ENCODE measurements at regions not wholly inside any gene's neighbourhood (a gene's known extent, or its start where the extent isn't known, plus 50 kb on each side); places are given as distances from the start of the nearest gene placed in this dataset.
A peak's percentile ranks its signal among the peaks of the same experiment; 100 is the strongest.
"Not testable (repeated sequence)": the region's sequence is repeated elsewhere in the genome, so short reads cannot be mapped to it uniquely, and the experiment has no call there.

DNA sequence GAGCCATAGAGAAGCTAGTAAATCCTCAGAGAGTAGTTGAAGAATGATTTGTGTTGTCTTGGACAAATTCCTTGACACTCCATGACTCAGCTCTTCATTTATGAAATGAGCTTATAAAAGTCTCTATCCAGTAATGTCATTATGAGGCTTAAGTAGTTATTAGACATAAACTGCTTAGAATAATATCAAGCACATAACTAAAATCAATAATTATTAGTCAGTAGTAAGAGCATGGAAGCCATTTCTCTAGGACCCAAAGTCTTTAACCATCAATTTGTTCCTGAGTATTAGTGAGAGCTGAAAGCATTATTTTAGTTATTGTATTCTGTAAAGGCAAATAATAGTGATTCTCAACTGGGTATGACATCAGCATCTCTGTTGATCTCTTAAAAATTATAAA is 1140.2 kb downstream of the HACE1 start:
- no peak for TF ChIP-seq SMC3 (conservative IDR thresholded peaks at IDR 0.05; ENCODE audit: poor library complexity)
- TF ChIP-seq REST (IDR thresholded peaks at IDR 0.05; ENCODE audit: borderline replicate concordance): no peak
- TF ChIP-seq RAD21 (conservative IDR thresholded peaks at IDR 0.05): no peak
- TF ChIP-seq TAF1 (IDR thresholded peaks at IDR 0.05; ENCODE audit: low read depth): no peak
- TF ChIP-seq POLR2AphosphoS5 (IDR thresholded peaks at IDR 0.05): no peak
- no peak for TF ChIP-seq EP300 (conservative IDR thresholded peaks at IDR 0.05; ENCODE audit: poor library complexity, severe bottlenecking)
- no peak for TF ChIP-seq MXI1 (conservative IDR thresholded peaks at IDR 0.05; ENCODE audit: poor library complexity, severe bottlenecking)
- no peak for TF ChIP-seq CTCF (IDR thresholded peaks at IDR 0.05; ENCODE audit: poor library complexity, severe bottlenecking)

GRCh38 chr6:103715269-103715668 is 1144.5 kb downstream of the HACE1 start:
- H3K4me2 ChIP-seq (ENCODE audit: low read length): no peak overlapping the region
- TF ChIP-seq SMC3 (conservative IDR thresholded peaks at IDR 0.05; ENCODE audit: poor library complexity) (no peak), MXI1 (conservative IDR thresholded peaks at IDR 0.05; ENCODE audit: poor library complexity, severe bottlenecking) (no peak), EP300 (conservative IDR thresholded peaks at IDR 0.05; ENCODE audit: poor library complexity, severe bottlenecking) (no peak), CTCF (IDR thresholded peaks at IDR 0.05; ENCODE audit: poor library complexity, severe bottlenecking) (no peak), EZH2 (IDR thresholded peaks at IDR 0.05; ENCODE audit: borderline replicate concordance, insufficient read depth, low read length, poor library complexity, severe bottlenecking) (no peak), POLR2AphosphoS5 (IDR thresholded peaks at IDR 0.05) (no peak), REST (IDR thresholded peaks at IDR 0.05; ENCODE audit: borderline replicate concordance) (no peak), TAF1 (IDR thresholded peaks at IDR 0.05; ENCODE audit: low read depth) (no peak), RAD21 (conservative IDR thresholded peaks at IDR 0.05) (no peak)

More for the DNA sequence above, 1140.2 kb downstream of the HACE1 start:
- H3K79me2 ChIP-seq (replicated peaks; ENCODE audit: insufficient read depth, low read length): no peaks in the 10 kb centered on the region
- peak overlapping the region; percentile 11 for H3K27ac ChIP-seq (ENCODE audit: low read length)
- H3K4me2 ChIP-seq (ENCODE audit: low read length): peak overlapping the region; percentile 11
- H4K20me1 ChIP-seq (ENCODE audit: insufficient read depth): no peaks in the 10 kb centered on the region
- no peaks in the 10 kb centered on the region for H3K36me3 ChIP-seq (ENCODE audit: insufficient read depth, low read length)
- no peaks in the 10 kb centered on the region for H3F3A ChIP-seq (ENCODE audit: insufficient read depth, low read length, poor library complexity, severe bottlenecking)
- no peak overlapping the region for H2AFZ ChIP-seq (ENCODE audit: low read depth, low read length)
- no peaks in the 10 kb centered on the region for H3K9me2 ChIP-seq (ENCODE audit: insufficient read depth, low read length)
- H3K9ac ChIP-seq (ENCODE audit: low read length): no peak overlapping the region
- H3K9me3 ChIP-seq (ENCODE audit: low read length): no peaks in the 10 kb centered on the region
- H3K4me3 ChIP-seq (ENCODE audit: low read length): no peak overlapping the region
- H3K27me3 ChIP-seq (ENCODE audit: insufficient read depth, low read depth, low read length): no peaks in the 10 kb centered on the region

GRCh38 chr6:103709236-103709635 is 1150.5 kb downstream of the HACE1 start:
- not testable (repeated sequence) for H3K79me2 ChIP-seq (replicated peaks; ENCODE audit: insufficient read depth, low read length); H3K27me3 ChIP-seq (ENCODE audit: insufficient read depth, low read depth, low read length); H2AFZ ChIP-seq (ENCODE audit: low read depth, low read length); H3K27ac ChIP-seq (ENCODE audit: low read length); H3F3A ChIP-seq (ENCODE audit: insufficient read depth, low read length, poor library complexity, severe bottlenecking); H4K20me1 ChIP-seq (ENCODE audit: insufficient read depth); H3K9me2 ChIP-seq (ENCODE audit: insufficient read depth, low read length); H3K4me2 ChIP-seq (ENCODE audit: low read length); H3K9ac ChIP-seq (ENCODE audit: low read length); H3K9me3 ChIP-seq (ENCODE audit: low read length); H3K4me3 ChIP-seq (ENCODE audit: low read length); H3K36me3 ChIP-seq (ENCODE audit: insufficient read depth, low read length)

More at GRCh38 chr6:103715269-103715668, 1144.5 kb downstream of the HACE1 start:
- Histone ChIP-seq H4K20me1 (ENCODE audit: insufficient read depth) (no peaks in the 10 kb centered on the region), H3K27ac (ENCODE audit: low read length) (no peak overlapping the region), H3K27me3 (ENCODE audit: insufficient read depth, low read depth, low read length) (no peaks in the 10 kb centered on the region), H3K36me3 (ENCODE audit: insufficient read depth, low read length) (no peaks in the 10 kb centered on the region), H3K79me2 (replicated peaks; ENCODE audit: insufficient read depth, low read length) (no peaks in the 10 kb centered on the region), H3K9me2 (ENCODE audit: insufficient read depth, low read length) (no peaks in the 10 kb centered on the region), H3K4me3 (ENCODE audit: low read length) (no peak overlapping the region), H3F3A (ENCODE audit: insufficient read depth, low read length, poor library complexity, severe bottlenecking) (no peaks in the 10 kb centered on the region), H3K9ac (ENCODE audit: low read length) (no peak overlapping the region), H3K9me3 (ENCODE audit: low read length) (no peaks in the 10 kb centered on the region), H2AFZ (ENCODE audit: low read depth, low read length) (no peak overlapping the region)
